HG02678 (cell line): ENCODE measurements at regions not wholly inside any gene's neighbourhood (a gene's known extent, or its start where the extent isn't known, plus 50 kb on each side); places are given as distances from the start of the nearest gene placed in this dataset.
"Not testable (repeated sequence)": the region's sequence is repeated elsewhere in the genome, so short reads cannot be mapped to it uniquely, and the experiment has no call there.

ENCODE experiments used
- ATAC-seq: cut with Tn5 transposase; IDR thresholded peaks from one replicate; pipeline ENCODE4 v1.9.1; 2021; ENCODE audit warnings: mild to moderate bottlenecking, moderate library complexity; ENCODE audit not compliant: unreplicated experiment

GRCh38 chr6:78383968-78384367, 483.4 kb upstream of the IRAK1BP1 start:
- no peak for ATAC-seq

GRCh38 chr6:78386854-78387253, 480.5 kb upstream of the IRAK1BP1 start:
- ATAC-seq, result not testable (repeated sequence)

- no peak for ATAC-seq
Measured at GRCh38 chr6:78390066-78390465, 477.3 kb upstream of the IRAK1BP1 start.

- ATAC-seq, result no peak
Measured at GRCh38 chr6:78397499-78397898, 469.9 kb upstream of the IRAK1BP1 start.

- no peak for ATAC-seq
Measured at GRCh38 chr6:78398292-78398691, 469.1 kb upstream of the IRAK1BP1 start.

GRCh38 chr6:78400076-78400475, 467.3 kb upstream of the IRAK1BP1 start:
- ATAC-seq, result no peak

DNA sequence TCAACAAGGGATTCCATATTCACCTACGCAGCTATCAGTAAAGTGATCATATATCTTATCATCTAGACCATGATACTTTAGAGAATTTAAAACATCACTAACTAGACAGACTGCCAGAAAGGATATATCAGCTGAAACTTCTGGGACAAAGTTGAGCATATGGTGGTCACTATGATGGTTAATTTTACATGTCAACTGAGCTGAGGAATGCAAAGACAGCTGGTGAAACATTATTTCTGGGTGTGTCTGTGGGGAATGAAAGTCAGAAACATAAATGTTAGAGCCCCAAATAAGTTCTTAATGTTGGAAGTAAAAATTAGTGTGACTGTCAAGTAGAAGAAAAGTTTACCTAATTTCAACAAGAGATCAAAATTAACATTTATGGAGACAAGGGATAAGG, 440.0 kb upstream of the IRAK1BP1 start:
- ATAC-seq, result no peak

GRCh38 chr6:78430521-78430920, 436.8 kb upstream of the IRAK1BP1 start:
- no peak for ATAC-seq

GRCh38 chr6:78435671-78436070, 431.7 kb upstream of the IRAK1BP1 start:
- no peak for ATAC-seq

DNA sequence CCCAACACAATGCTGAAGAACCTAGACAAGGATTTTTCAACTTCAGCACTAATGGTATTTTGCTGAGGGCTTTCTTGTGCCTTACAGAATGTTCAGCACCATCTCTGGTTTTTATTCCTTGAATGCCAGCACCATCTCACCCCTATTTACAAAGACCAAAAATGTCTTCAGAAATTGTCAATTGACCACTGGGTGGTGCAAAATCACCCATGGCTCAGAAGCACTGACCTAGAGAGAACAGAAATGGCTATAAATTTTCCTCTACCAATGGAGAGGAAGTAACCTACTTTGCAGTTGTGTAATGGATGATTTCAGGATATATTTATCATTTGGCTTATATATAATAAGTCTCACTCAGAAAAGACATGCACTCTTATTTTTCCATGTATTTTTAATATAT, 431.0 kb upstream of the IRAK1BP1 start:
- ATAC-seq, result no peak

DNA sequence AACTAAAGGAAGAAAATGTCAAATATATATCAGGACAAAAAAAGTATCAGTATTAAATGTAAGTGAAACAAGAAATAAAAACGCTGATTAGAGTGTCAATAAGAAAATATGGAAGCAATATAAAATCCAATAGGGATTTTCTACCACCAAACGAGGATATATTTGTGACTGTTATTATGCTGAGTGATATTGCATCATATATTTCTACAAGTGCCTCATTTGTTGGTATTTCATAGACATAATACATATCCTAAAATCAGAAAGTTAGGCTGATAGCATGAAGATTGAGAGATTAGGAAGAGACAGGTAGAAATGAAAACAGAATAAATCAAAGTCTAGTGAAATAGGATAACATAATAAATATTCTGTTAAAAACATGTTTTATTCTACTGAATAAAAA, 429.2 kb upstream of the IRAK1BP1 start:
- no peak for ATAC-seq

GRCh38 chr6:78460711-78461110, 406.6 kb upstream of the IRAK1BP1 start:
- no peak for ATAC-seq

- no peak for ATAC-seq
Measured at GRCh38 chr6:78462728-78463127, 404.6 kb upstream of the IRAK1BP1 start.

- no peak for ATAC-seq
Measured at GRCh38 chr6:78465059-78465634, 402.2 kb upstream of the IRAK1BP1 start.

- no peak for ATAC-seq
Measured at GRCh38 chr6:78476561-78476960, 390.8 kb upstream of the IRAK1BP1 start.

GRCh38 chr6:78482801-78483552, 384.4 kb upstream of the IRAK1BP1 start:
- ATAC-seq, result no peak

DNA sequence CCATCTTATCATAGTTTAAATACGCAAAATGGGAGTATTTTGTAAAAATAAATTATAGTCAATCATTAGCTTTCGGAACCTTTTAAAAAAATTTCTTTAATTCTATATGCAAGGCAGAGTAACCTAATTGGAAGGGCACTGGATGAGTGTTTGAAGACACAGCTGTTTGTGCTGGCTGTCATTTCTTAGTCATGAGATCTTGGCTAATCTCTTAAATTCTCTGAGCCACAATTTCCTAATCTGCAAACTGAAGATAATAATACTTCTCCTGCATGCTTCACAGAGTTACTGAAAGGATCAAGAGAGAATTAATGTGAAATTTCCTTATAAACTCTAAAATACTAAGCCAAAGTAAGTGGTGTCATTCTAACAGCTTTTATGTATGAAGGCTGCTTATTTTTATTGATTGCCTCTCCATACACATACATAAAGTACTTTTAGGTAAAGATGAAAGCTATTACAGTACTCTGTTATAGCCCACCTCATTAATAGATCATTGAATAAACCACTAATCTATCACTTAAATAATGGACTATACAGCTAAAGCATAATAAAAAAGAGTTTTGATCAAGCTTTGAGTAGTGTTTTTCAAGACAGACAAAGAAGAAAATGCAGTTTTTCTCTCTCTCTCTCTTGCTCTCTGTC, 383.7 kb upstream of the IRAK1BP1 start:
- no peak for ATAC-seq

DNA sequence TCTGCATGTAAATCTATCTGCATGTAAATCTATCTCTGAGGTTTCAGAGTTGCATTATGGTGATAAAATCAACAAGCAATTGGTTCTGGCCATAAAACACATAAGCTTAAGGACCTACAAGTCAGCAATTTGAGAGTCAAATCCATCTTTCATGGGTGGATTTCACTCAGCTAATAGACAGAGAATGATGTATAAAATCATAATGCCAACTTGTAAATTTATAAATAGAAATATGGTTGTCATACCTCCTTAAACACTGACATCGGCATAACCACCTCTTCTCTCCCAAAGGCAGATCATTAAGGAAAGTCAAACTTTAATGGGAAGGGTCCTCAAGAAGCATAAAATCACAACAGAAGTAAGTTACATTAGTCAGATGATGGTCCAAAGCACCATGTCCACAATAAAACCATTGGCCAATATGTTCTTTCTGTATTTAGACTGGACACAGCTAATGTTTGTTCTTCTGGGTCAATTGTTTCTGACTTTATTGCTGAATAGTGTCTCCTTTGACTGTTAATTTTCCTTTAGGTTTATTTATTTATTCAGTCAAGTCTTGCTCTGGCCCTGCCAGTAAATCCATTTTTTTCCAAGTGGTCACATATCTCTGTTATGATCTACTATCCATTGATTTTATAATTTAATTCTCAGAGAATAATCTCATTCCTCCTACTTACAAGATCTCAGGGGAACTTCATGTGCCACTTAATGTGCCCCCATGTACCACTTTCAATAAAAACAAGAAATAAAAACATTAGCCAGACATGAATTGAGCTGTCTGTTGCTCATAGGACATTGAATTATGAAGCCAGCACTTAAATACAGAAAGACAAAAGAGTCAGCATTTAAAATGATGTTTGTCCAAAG, 382.9 kb upstream of the IRAK1BP1 start:
- no peak for ATAC-seq

- no peak for ATAC-seq
Measured at GRCh38 chr6:78487401-78487800, 379.9 kb upstream of the IRAK1BP1 start.

GRCh38 chr6:78489874-78490273, 377.5 kb upstream of the IRAK1BP1 start:
- no peak for ATAC-seq

- ATAC-seq, result no peak
Measured at GRCh38 chr6:78492351-78493017, 374.9 kb upstream of the IRAK1BP1 start.
